ENCODE measurements at regions not wholly inside any gene's neighbourhood (a gene's known extent, or its start where the extent isn't known, plus 50 kb on each side); places are given as distances from the start of the nearest gene placed in this dataset.

GRCh38 chr20:60810561-60810960 is 441.5 kb upstream of the CDH4 start:
- Histone ChIP-seq H3K27me3 (replicated peaks; ENCODE audit: insufficient read depth, low read length) (no peaks in the 10 kb centered on the region), H3K9me2 (replicated peaks; ENCODE audit: insufficient read depth, low read length) (no peaks in the 10 kb centered on the region), H2AFZ (ENCODE audit: low read length) (no peak overlapping the region), H3K27ac (ENCODE audit: low read length) (no peak overlapping the region), H4K20me1 (ENCODE audit: insufficient read depth, low read length) (no peaks in the 10 kb centered on the region), H3K79me2 (ENCODE audit: low read length) (no peaks in the 10 kb centered on the region), H3K4me2 (ENCODE audit: low read depth, low read length) (no peak overlapping the region), H3K9ac (ENCODE audit: low read length) (no peak overlapping the region), H3K9me3 (replicated peaks; ENCODE audit: insufficient read depth, low read length) (no peaks in the 10 kb centered on the region), H3K36me3 (replicated peaks; ENCODE audit: insufficient read depth, low read length) (no peaks in the 10 kb centered on the region), H3K4me1 (ENCODE audit: low read length) (no peaks in the 10 kb centered on the region), H3F3A (ENCODE audit: insufficient read depth, low read length) (no peaks in the 10 kb centered on the region), H3K4me3 (ENCODE audit: low read length) (no peak overlapping the region)
- DNase-seq: no peak
- no peak for TF ChIP-seq CTCF (IDR thresholded peaks at IDR 0.05; ENCODE audit: low read length)
- no peak for TF ChIP-seq EZH2phosphoT487 (IDR thresholded peaks at IDR 0.05; ENCODE audit: low read length)
- no peak for TF ChIP-seq EZH2 (optimal IDR thresholded peaks at IDR 0.05; ENCODE audit: low read depth, low read length)

- Histone ChIP-seq H3F3A (ENCODE audit: insufficient read depth, low read length) (no peaks in the 10 kb centered on the region), H3K79me2 (ENCODE audit: low read length) (no peaks in the 10 kb centered on the region), H3K4me2 (ENCODE audit: low read depth, low read length) (no peak overlapping the region), H3K9me3 (replicated peaks; ENCODE audit: insufficient read depth, low read length) (no peaks in the 10 kb centered on the region), H3K4me1 (ENCODE audit: low read length) (no peaks in the 10 kb centered on the region), H3K9me2 (replicated peaks; ENCODE audit: insufficient read depth, low read length) (no peaks in the 10 kb centered on the region), H3K27ac (ENCODE audit: low read length) (no peak overlapping the region), H2AFZ (ENCODE audit: low read length) (no peak overlapping the region), H3K4me3 (ENCODE audit: low read length) (no peak overlapping the region), H4K20me1 (ENCODE audit: insufficient read depth, low read length) (no peaks in the 10 kb centered on the region), H3K36me3 (replicated peaks; ENCODE audit: insufficient read depth, low read length) (no peaks in the 10 kb centered on the region), H3K9ac (ENCODE audit: low read length) (no peak overlapping the region), H3K27me3 (replicated peaks; ENCODE audit: insufficient read depth, low read length) (no peaks in the 10 kb centered on the region)
- TF ChIP-seq EZH2 (optimal IDR thresholded peaks at IDR 0.05; ENCODE audit: low read depth, low read length) (no peak), EZH2phosphoT487 (IDR thresholded peaks at IDR 0.05; ENCODE audit: low read length) (no peak), CTCF (IDR thresholded peaks at IDR 0.05; ENCODE audit: low read length) (no peak)
- DNase-seq: no peak
Observed at GRCh38 chr20:60812561-60812960, 439.5 kb upstream of the CDH4 start.

- Histone ChIP-seq H3K9ac (ENCODE audit: low read length) (no peak overlapping the region), H3K9me2 (replicated peaks; ENCODE audit: insufficient read depth, low read length) (no peaks in the 10 kb centered on the region), H3K4me2 (ENCODE audit: low read depth, low read length) (no peak overlapping the region), H3F3A (ENCODE audit: insufficient read depth, low read length) (no peaks in the 10 kb centered on the region), H3K27ac (ENCODE audit: low read length) (no peak overlapping the region), H3K4me1 (ENCODE audit: low read length) (no peaks in the 10 kb centered on the region), H3K9me3 (replicated peaks; ENCODE audit: insufficient read depth, low read length) (no peaks in the 10 kb centered on the region), H2AFZ (ENCODE audit: low read length) (no peak overlapping the region), H3K27me3 (replicated peaks; ENCODE audit: insufficient read depth, low read length) (no peaks in the 10 kb centered on the region), H3K4me3 (ENCODE audit: low read length) (no peak overlapping the region), H3K79me2 (ENCODE audit: low read length) (no peaks in the 10 kb centered on the region), H3K36me3 (replicated peaks; ENCODE audit: insufficient read depth, low read length) (no peaks in the 10 kb centered on the region), H4K20me1 (ENCODE audit: insufficient read depth, low read length) (no peaks in the 10 kb centered on the region)
- DNase-seq: no peak
- TF ChIP-seq EZH2phosphoT487 (IDR thresholded peaks at IDR 0.05; ENCODE audit: low read length): no peak
- no peak for TF ChIP-seq CTCF (IDR thresholded peaks at IDR 0.05; ENCODE audit: low read length)
- no peak for TF ChIP-seq EZH2 (optimal IDR thresholded peaks at IDR 0.05; ENCODE audit: low read depth, low read length)
Observed at GRCh38 chr20:60813066-60813465, 439.0 kb upstream of the CDH4 start.
